Brain microvascular endothelial cell (primary cell): ENCODE measurements at regions not wholly inside any gene's neighbourhood (a gene's known extent, or its start where the extent isn't known, plus 50 kb on each side); places are given as distances from the start of the nearest gene placed in this dataset.

Experiments used
- DNase-seq: peaks from one replicate; pipeline ENCODE4 v3.0.0-alpha.2; 2020
- H3K27ac ChIP-seq: fragments of 250-450 bp; sonication (Bioruptor Pico); 2 replicates; pipeline ENCODE4 v1.5.1; 2020; ENCODE audit warnings: mild to moderate bottlenecking, moderate library complexity
- H3K27me3 ChIP-seq: fragments of 250-450 bp; sonication (Bioruptor Pico); replicated peaks from 2 replicates; pipeline ENCODE4 v1.5.1; 2020; ENCODE audit warnings: mild to moderate bottlenecking
- H3K36me3 ChIP-seq: fragments of 250-450 bp; sonication (Bioruptor Pico); replicated peaks from 2 replicates; pipeline ENCODE4 v1.5.1; 2020; ENCODE audit warnings: mild to moderate bottlenecking
- H3K4me3 ChIP-seq: 2 replicates; pipeline ENCODE4 v1.5.1; 2011; ENCODE audit warnings: low read depth, mild to moderate bottlenecking, control low read depth, low read length, moderate library complexity
- in situ Hi-C: cut with HindIII; loops from 2 replicates; pipeline ENCODE4 v1.10.0; 2017; ENCODE audit warnings: low sequenced_read_pairs, low pct_ligation_motif_present
- TF ChIP-seq, protein P1 (sequence below): IDR thresholded peaks from 2 replicates; pipeline ENCODE4 v1.5.1; 2011; ENCODE audit warnings: low read depth, mild to moderate bottlenecking, moderate library complexity, low read length, control low read depth, inconsistent platforms; ENCODE audit errors: missing control alignments

- H3K27me3 ChIP-seq = no peaks in the 10 kb centered on the region
- no peaks in the 10 kb centered on the region for H3K36me3 ChIP-seq
- no peak overlapping the region for H3K27ac ChIP-seq
- no peak for DNase-seq
- no peak overlapping the region for H3K4me3 ChIP-seq
- in situ Hi-C loops = no loop called here
- TF ChIP-seq, protein P1, sequence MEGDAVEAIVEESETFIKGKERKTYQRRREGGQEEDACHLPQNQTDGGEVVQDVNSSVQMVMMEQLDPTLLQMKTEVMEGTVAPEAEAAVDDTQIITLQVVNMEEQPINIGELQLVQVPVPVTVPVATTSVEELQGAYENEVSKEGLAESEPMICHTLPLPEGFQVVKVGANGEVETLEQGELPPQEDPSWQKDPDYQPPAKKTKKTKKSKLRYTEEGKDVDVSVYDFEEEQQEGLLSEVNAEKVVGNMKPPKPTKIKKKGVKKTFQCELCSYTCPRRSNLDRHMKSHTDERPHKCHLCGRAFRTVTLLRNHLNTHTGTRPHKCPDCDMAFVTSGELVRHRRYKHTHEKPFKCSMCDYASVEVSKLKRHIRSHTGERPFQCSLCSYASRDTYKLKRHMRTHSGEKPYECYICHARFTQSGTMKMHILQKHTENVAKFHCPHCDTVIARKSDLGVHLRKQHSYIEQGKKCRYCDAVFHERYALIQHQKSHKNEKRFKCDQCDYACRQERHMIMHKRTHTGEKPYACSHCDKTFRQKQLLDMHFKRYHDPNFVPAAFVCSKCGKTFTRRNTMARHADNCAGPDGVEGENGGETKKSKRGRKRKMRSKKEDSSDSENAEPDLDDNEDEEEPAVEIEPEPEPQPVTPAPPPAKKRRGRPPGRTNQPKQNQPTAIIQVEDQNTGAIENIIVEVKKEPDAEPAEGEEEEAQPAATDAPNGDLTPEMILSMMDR = no peak
These were observed 122.0 kb downstream of the CARTPT start for GRCh38 chr5:71841107-71841506.

GRCh38 chr5:71843111-71843510 is 124.0 kb downstream of the CARTPT start:
- Histone ChIP-seq H3K27ac (no peak overlapping the region), H3K27me3 (no peaks in the 10 kb centered on the region), H3K4me3 (no peak overlapping the region), H3K36me3 (no peaks in the 10 kb centered on the region)
- DNase-seq = no peak
- TF ChIP-seq, protein P1 = no peak
- in situ Hi-C loops = no loop called here

DNA sequence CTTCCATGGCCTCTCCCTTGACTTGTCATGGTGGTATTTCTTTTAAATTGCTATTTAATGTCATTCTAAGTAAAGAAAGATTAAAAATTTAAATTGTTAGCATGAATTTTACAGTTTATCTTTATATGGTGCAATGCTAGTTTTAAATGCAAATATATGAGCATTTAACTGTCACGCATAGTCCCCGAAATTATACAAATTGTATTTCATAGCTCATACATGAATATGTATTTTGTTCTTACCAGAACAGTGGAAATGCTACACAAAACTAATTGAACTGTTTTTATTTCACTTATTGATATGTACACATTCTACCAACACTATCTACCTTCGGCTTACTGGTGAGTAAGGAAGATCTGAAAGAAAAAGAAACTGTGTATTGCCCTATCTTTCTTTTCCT is 125.8 kb downstream of the CARTPT start:
- no peak overlapping the region for H3K27ac ChIP-seq
- H3K4me3 ChIP-seq = no peak overlapping the region
- H3K27me3 ChIP-seq = no peaks in the 10 kb centered on the region
- TF ChIP-seq, protein P1 = no peak
- in situ Hi-C loops = no loop called here
- no peak for DNase-seq
- no peaks in the 10 kb centered on the region for H3K36me3 ChIP-seq

GRCh38 chr5:71859515-71859914 is 140.4 kb downstream of the CARTPT start:
- H3K27me3 ChIP-seq = no peaks in the 10 kb centered on the region
- no peak for DNase-seq
- in situ Hi-C loops = no loop called here
- H3K27ac ChIP-seq = no peak overlapping the region
- H3K36me3 ChIP-seq = no peaks in the 10 kb centered on the region
- TF ChIP-seq, protein P1 = no peak
- H3K4me3 ChIP-seq = no peak overlapping the region

DNA sequence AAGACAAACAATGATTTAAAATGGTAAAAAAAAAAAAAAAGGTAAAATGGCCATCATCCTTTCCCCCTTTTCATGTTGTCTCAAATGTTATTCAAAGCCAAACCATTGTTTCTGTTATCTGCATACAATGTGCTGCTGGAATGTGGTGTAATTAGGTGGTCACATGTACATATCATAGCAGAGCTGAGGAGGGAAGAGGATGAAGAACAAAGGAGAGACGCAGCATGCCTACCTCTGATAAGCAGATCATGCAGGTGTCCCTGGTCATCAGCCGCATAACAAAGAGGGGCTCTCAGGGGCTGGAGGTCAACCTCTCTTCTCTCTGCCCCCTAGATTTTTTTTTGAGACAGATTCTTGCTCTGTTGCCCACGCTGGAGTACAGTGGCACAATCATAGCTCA is 141.0 kb downstream of the CARTPT start:
- TF ChIP-seq, protein P1 = no peak
- H3K27ac ChIP-seq = no peak overlapping the region
- in situ Hi-C loops = no loop called here
- no peaks in the 10 kb centered on the region for H3K36me3 ChIP-seq
- DNase-seq = no peak
- no peak overlapping the region for H3K4me3 ChIP-seq
- no peaks in the 10 kb centered on the region for H3K27me3 ChIP-seq

DNA sequence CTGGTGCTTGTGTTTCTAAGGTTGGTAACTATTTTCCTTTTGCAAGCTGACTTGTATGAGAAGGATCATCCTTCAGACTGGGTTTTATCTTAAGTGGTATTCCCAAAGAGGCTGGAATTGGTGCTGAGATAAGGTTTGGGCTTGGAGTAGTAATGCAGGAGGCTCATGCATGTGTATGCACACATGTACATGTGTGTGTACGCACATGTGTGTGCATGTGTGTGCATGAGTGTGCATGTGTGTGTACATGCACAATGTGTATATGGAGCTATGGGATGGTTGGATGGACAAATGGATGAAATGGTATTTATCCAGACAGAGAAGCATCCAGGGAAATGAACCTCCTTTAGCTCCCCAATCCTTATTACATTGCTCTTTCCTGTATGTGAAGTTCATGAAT is 142.6 kb downstream of the CARTPT start:
- H3K27ac ChIP-seq = no peak overlapping the region
- DNase-seq = no peak
- no peaks in the 10 kb centered on the region for H3K36me3 ChIP-seq
- H3K27me3 ChIP-seq = no peaks in the 10 kb centered on the region
- TF ChIP-seq, protein P1 = no peak
- in situ Hi-C loops = no loop called here
- H3K4me3 ChIP-seq = no peak overlapping the region
